HCT116 (cell line): ENCODE measurements at regions not wholly inside any gene's neighbourhood (a gene's known extent, or its start where the extent isn't known, plus 50 kb on each side); places are given as distances from the start of the nearest gene placed in this dataset.
"Not testable (repeated sequence)": the region's sequence is repeated elsewhere in the genome, so short reads cannot be mapped to it uniquely, and the experiment has no call there.

Experiments
- ATAC-seq: fragments of 200-7000 bp; cut with Tn5 transposase; 2 replicates; pipeline ENCODE4 v1.9.1; 2020; ENCODE audit warnings: mild to moderate bottlenecking, moderate library complexity
- BruUV-seq: library from RNA; stranded (reverse); fragments of 400-500 nt; replicated peaks from 2 replicates; lab custom pipeline; 2021; lab: Mats Ljungman, UMichigan
- CTCF ChIA-PET: fragments of 300-600 bp; sonication (Branson Sonifier 250); formaldehyde crosslinking; loops from one replicate; lab custom pipeline; 2021; ENCODE audit warnings: antibody characterized with exemption; lab: Charles Lee
- POLR2A ChIA-PET: fragments of 300-600, 350-600 bp; sonication (Branson Sonifier 250); formaldehyde crosslinking; loops from one replicate; lab custom pipeline; 2021; ENCODE audit warnings: antibody characterized with exemption; lab: Charles Lee
- RAD21 ChIA-PET, 2 experiments: fragments of 300-600 bp; sonication (Branson Sonifier 250); formaldehyde crosslinking; loops; one replicate each; lab custom pipeline; 2023; ENCODE audit warnings: low total read pairs in 2 of 2; ENCODE audit not compliant: uncharacterized antibody in 2 of 2, unreplicated experiment in 2 of 2, low non-redundant PET in 1 of 2; lab: Charles Lee
- DNase-seq: peaks from one replicate; pipeline ENCODE4 v3.0.0-alpha.2; 2010; ENCODE audit warnings: low read depth, low spot score
- H2AFZ ChIP-seq: fragments of 200-600 bp; shearing (Covaris generic), sonication (generic); 2 replicates; pipeline ENCODE4 v1.6.1; 2017; ENCODE audit warnings: low read depth, mixed run types, mixed read lengths, antibody characterized with exemption, low read length; ENCODE audit not compliant: poor library complexity, severe bottlenecking
- H3K27ac ChIP-seq: 2 replicates; pipeline ENCODE4 v1.5.1; 2012; ENCODE audit warnings: low read depth, low read length
- H3K27me3 ChIP-seq: fragments of 200-600 bp; sonication (generic); 2 replicates; pipeline ENCODE4 v1.6.1; 2016; ENCODE audit warnings: mixed run types, low read length, mixed read lengths; ENCODE audit not compliant: insufficient read depth
- H3K36me3 ChIP-seq, 2 experiments: fragments of 200-500 bp in 1 of 2; fragments of 200-600 bp in 1 of 2; sonication (Bioruptor generic) in 1 of 2; sonication (generic) in 1 of 2; 2 replicates each; pipeline versions ENCODE4 v1.5.1 to v1.6.1; 2014 to 2016; ENCODE audit warnings: low read length in 2 of 2, inconsistent platforms in 1 of 2, mixed read lengths in 1 of 2, mixed run types in 1 of 2; ENCODE audit not compliant: insufficient read depth in 2 of 2, control insufficient read depth in 1 of 2
- H3K4me1 ChIP-seq, 2 experiments: fragments of 200-600 bp in 1 of 2; sonication (generic) in 1 of 2; 2 replicates each; pipeline versions ENCODE4 v1.5.1 to v1.6.1; 2012 to 2017; ENCODE audit warnings: low read length in 2 of 2, inconsistent platforms in 1 of 2, mild to moderate bottlenecking in 1 of 2, mixed read lengths in 1 of 2, mixed run types in 1 of 2, moderate library complexity in 1 of 2; ENCODE audit not compliant: insufficient read depth in 2 of 2, control insufficient read depth in 1 of 2
- H3K4me2 ChIP-seq: fragments of 200-600 bp; sonication (generic); 2 replicates; pipeline ENCODE4 v1.6.1; 2017; ENCODE audit warnings: mixed run types, low read length, mixed read lengths
- H3K4me3 ChIP-seq, 2 experiments: fragments of 200-600 bp in 1 of 2; sonication (generic) in 1 of 2; replicated peaks in 1 of 2; 2 replicates each; pipeline ENCODE4 v1.5.1; 2011 to 2016; ENCODE audit warnings: low read length in 2 of 2, control low read depth in 1 of 2, low read depth in 1 of 2, mild to moderate bottlenecking in 1 of 2, mixed read lengths in 1 of 2, mixed run types in 1 of 2
- H3K79me2 ChIP-seq: fragments of 200-600 bp; sonication (generic); 2 replicates; pipeline ENCODE4 v1.6.1; 2017; ENCODE audit warnings: mild to moderate bottlenecking, mixed run types, low read length, moderate library complexity, mixed read lengths; ENCODE audit not compliant: insufficient read depth
- H3K9ac ChIP-seq: fragments of 200-600 bp; sonication (generic); 2 replicates; pipeline ENCODE4 v1.6.1; 2016; ENCODE audit warnings: low read length, mixed read lengths
- H3K9me2 ChIP-seq: fragments of 200-600 bp; sonication (generic), shearing (Covaris generic); 2 replicates; pipeline ENCODE4 v1.6.1; 2017; ENCODE audit warnings: mixed run types, mild to moderate bottlenecking, moderate library complexity; ENCODE audit not compliant: insufficient read depth
- H3K9me3 ChIP-seq, 2 experiments: fragments of 200-500 bp in 1 of 2; fragments of 200-600 bp in 1 of 2; sonication (Bioruptor generic) in 1 of 2; sonication (generic) in 1 of 2; 2 replicates each; pipeline ENCODE4 v1.6.1; 2014 to 2017; ENCODE audit warnings: low read length in 2 of 2, mixed read lengths in 2 of 2, inconsistent platforms in 1 of 2, low read depth in 1 of 2, mild to moderate bottlenecking in 1 of 2, mixed run types in 1 of 2, moderate library complexity in 1 of 2; ENCODE audit not compliant: control insufficient read depth in 1 of 2, insufficient read depth in 1 of 2
- H4K20me1 ChIP-seq: fragments of 200-600 bp; sonication (generic), shearing (Covaris generic); 2 replicates; pipeline ENCODE4 v1.6.1; 2017; ENCODE audit warnings: mixed run types, mild to moderate bottlenecking, moderate library complexity; ENCODE audit not compliant: insufficient read depth
- CEBPB ChIP-seq: IDR thresholded peaks from 2 replicates; pipeline ENCODE4 v1.6.1; 2012; ENCODE audit warnings: low read depth
- EGR1 ChIP-seq: IDR thresholded peaks from 2 replicates; pipeline ENCODE4 v1.6.1; 2012; ENCODE audit warnings: low read depth
- JUND ChIP-seq: IDR thresholded peaks from 2 replicates; pipeline ENCODE4 v1.6.1; 2012
- POLR2A ChIP-seq: IDR thresholded peaks from 2 replicates; pipeline ENCODE4 v1.7.0; 2011; ENCODE audit warnings: borderline replicate concordance; ENCODE audit not compliant: insufficient read depth, insufficient read length; ENCODE audit errors: extremely low read depth
- POLR2AphosphoS5 ChIP-seq: IDR thresholded peaks from 2 replicates; pipeline ENCODE4 v1.6.1; 2011; ENCODE audit warnings: mild to moderate bottlenecking, low read depth, low read length, moderate library complexity
- RAD21 ChIP-seq: IDR thresholded peaks from 2 replicates; pipeline ENCODE4 v1.6.1; 2012; ENCODE audit warnings: low read depth, mild to moderate bottlenecking
- SIN3A ChIP-seq: IDR thresholded peaks from 2 replicates; pipeline ENCODE4 v1.6.1; 2012; ENCODE audit warnings: low read depth
- SP1 ChIP-seq: IDR thresholded peaks from 2 replicates; pipeline ENCODE4 v1.6.1; 2012; ENCODE audit warnings: low read depth
- ZFX ChIP-seq: fragments of 450-650 bp; IDR thresholded peaks from 2 replicates; pipeline ENCODE4 v1.6.1; 2017
- ZNF274 ChIP-seq: fragments of 200-500 bp; sonication (Bioruptor generic); IDR thresholded peaks from 2 replicates; pipeline ENCODE4 v1.6.1; 2014; ENCODE audit warnings: mild to moderate bottlenecking, low read depth, low read length, inconsistent platforms
- intact Hi-C: fragments of 100-400 bp; cut with micrococcal nuclease; formaldehyde crosslinking; loops from 2 replicates; pipeline ENCODE4 v1.10.0; 2022
- TF ChIP-seq, protein P1 (sequence below): IDR thresholded peaks from 2 replicates; pipeline ENCODE4 v1.6.1; 2012; ENCODE audit warnings: low read depth
- TF ChIP-seq, protein P2 (sequence below): IDR thresholded peaks from 2 replicates; pipeline ENCODE4 v1.6.1; 2012
- TF ChIP-seq, protein P3 (sequence below): IDR thresholded peaks from 2 replicates; pipeline ENCODE4 v1.6.1; 2012

DNA sequence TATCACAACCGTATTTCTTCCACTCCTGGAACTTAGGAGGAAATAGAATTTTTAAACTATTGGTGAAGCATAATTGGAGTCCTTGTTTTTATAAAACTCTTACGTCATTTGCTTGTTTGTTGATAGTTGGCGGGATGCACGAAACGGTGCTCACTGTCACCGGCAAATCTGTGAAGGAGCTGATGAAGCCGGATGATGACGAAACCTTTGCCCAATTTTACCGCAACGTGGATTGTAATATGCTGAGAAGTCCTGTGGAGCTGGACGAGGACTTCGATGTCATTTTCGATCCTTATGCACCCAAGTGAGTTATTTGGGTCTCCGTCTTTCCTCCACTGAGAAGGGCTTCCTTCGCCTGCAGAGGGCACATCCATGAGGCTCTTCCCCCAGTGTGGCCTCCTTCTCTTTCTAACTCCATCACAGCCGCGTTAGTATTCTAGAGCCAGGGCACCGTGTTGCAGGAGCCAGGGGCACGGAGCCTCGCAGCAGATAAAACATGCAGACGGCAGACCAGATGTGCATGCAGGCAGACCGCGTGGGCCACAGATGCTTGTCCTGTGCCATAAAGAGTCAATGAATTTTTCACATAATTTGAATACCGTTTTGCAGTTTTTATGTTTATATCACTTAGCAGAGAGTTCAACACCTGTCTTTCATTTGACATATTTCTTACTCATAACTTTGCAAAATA, 61.5 kb upstream of the LYZL2 start:
- intact Hi-C loops, H3K9me3 ChIP-seq, H3K4me3 ChIP-seq, ATAC-seq, H2AFZ ChIP-seq, H3K9me2 ChIP-seq, BruUV-seq, H3K36me3 ChIP-seq, H3K79me2 ChIP-seq, CTCF ChIA-PET, H3K9ac ChIP-seq, RAD21 ChIA-PET, DNase-seq, H3K27ac ChIP-seq, H3K27me3 ChIP-seq, H4K20me1 ChIP-seq, POLR2A ChIA-PET: not testable (repeated sequence)
- peak overlapping the region; percentile 37; the same call in 1 of the 2 replicates for H3K4me2 ChIP-seq
- peaks cover 5 to 22% of the 10 kb centered on the region in 2 experiments; a peak in 3 of 4 replicates for H3K4me1 ChIP-seq

DNA sequence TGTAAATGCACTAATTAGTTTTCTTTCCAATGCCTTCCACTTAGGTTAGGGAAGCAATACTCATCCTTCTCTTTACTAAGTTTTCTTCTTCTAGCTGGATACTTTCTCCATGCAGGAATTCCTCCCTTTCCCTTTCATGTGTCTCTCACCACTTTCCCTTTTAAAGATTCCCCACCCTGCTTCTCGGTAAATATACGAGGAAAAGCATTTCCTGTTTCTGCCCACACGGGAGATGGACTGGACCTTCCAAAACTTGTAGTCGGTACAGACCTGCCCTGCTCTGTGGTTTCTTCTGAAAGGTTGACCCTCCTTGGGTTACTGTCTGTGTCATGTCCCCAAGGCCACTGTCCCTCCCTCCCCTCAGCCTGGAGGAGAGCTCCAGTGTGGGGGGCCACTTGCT, 58.9 kb upstream of the LYZL2 start:
- ATAC-seq, result no peak
- CTCF ChIA-PET, result interaction anchor here (0.7 to 1.4 kb wide), 9 partner anchors 8 to 344 kb away, joined by 3 to 14 read pairs (median 5); partner anchors contain the start of gene ZNF438

More for the DNA sequence above, 58.9 kb upstream of the LYZL2 start:
- ChIA-PET POLR2A (no interaction called here), RAD21 (interaction anchor here in 1 of 2 experiments (1.1 kb wide), 1 partner anchor 17 kb away, joined by 5 read pairs; no protein-coding TSS in a partner anchor)
- TF ChIP-seq EGR1 (no peak), ZNF274 (no peak), POLR2AphosphoS5 (no peak), JUND (no peak), CEBPB (no peak), RAD21 (no peak), ZFX (no peak), POLR2A (no peak), SIN3A (no peak), SP1 (no peak)
- TF ChIP-seq, protein P1, sequence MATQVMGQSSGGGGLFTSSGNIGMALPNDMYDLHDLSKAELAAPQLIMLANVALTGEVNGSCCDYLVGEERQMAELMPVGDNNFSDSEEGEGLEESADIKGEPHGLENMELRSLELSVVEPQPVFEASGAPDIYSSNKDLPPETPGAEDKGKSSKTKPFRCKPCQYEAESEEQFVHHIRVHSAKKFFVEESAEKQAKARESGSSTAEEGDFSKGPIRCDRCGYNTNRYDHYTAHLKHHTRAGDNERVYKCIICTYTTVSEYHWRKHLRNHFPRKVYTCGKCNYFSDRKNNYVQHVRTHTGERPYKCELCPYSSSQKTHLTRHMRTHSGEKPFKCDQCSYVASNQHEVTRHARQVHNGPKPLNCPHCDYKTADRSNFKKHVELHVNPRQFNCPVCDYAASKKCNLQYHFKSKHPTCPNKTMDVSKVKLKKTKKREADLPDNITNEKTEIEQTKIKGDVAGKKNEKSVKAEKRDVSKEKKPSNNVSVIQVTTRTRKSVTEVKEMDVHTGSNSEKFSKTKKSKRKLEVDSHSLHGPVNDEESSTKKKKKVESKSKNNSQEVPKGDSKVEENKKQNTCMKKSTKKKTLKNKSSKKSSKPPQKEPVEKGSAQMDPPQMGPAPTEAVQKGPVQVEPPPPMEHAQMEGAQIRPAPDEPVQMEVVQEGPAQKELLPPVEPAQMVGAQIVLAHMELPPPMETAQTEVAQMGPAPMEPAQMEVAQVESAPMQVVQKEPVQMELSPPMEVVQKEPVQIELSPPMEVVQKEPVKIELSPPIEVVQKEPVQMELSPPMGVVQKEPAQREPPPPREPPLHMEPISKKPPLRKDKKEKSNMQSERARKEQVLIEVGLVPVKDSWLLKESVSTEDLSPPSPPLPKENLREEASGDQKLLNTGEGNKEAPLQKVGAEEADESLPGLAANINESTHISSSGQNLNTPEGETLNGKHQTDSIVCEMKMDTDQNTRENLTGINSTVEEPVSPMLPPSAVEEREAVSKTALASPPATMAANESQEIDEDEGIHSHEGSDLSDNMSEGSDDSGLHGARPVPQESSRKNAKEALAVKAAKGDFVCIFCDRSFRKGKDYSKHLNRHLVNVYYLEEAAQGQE, result no peak
- TF ChIP-seq, protein P2, sequence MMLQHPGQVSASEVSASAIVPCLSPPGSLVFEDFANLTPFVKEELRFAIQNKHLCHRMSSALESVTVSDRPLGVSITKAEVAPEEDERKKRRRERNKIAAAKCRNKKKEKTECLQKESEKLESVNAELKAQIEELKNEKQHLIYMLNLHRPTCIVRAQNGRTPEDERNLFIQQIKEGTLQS, result no peak
- TF ChIP-seq, protein P3, sequence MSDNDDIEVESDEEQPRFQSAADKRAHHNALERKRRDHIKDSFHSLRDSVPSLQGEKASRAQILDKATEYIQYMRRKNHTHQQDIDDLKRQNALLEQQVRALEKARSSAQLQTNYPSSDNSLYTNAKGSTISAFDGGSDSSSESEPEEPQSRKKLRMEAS, result no peak
- intact Hi-C loops, result no loop called here
- Histone ChIP-seq H3K36me3 (no peaks in the 10 kb centered on the region), H3K27me3 (peaks cover 9% of the 10 kb centered on the region), H3K4me3 (no peak overlapping the region), H3K4me2 (no peak overlapping the region), H3K79me2 (no peaks in the 10 kb centered on the region), H3K9ac (no peak overlapping the region), H4K20me1 (no peaks in the 10 kb centered on the region), H3K4me1 (peaks cover 0 to 9% of the 10 kb centered on the region in 2 experiments; a peak in 2 of 4 replicates), H3K9me2 (no peaks in the 10 kb centered on the region), H3K27ac (no peak overlapping the region), H3K9me3 (no peaks in the 10 kb centered on the region), H2AFZ (no peak overlapping the region)
- DNase-seq, result no peak
- no TSS peak for BruUV-seq
